Dedifferentiated amniotic fluid mesenchymal stem cell (primary cell): ENCODE measurements at regions not wholly inside any gene's neighbourhood (a gene's known extent, or its start where the extent isn't known, plus 50 kb on each side); places are given as distances from the start of the nearest gene placed in this dataset.

ENCODE experiments used
- DNase-seq: peaks from one replicate; pipeline ENCODE4 v3.0.0-alpha.2; 2016; ENCODE audit errors: extremely low spot score

GRCh38 chr2:8615252-8615575 lies 66.6 kb upstream of the ID2 start:
- DNase-seq: no peak

- DNase-seq: no peak
Measured at GRCh38 chr2:8615576-8616281, 66.1 kb upstream of the ID2 start.

GRCh38 chr2:8617048-8617447 lies 64.8 kb upstream of the ID2 start:
- no peak for DNase-seq

GRCh38 chr2:8617590-8617989 lies 64.3 kb upstream of the ID2 start:
- DNase-seq: no peak

- DNase-seq: no peak
Measured at GRCh38 chr2:8619071-8619470, 62.8 kb upstream of the ID2 start.

GRCh38 chr2:8620611-8621382 lies 61.1 kb upstream of the ID2 start:
- DNase-seq: no peak

GRCh38 chr2:8622199-8622911 lies 59.5 kb upstream of the ID2 start:
- no peak for DNase-seq

GRCh38 chr2:8622924-8623465 lies 58.9 kb upstream of the ID2 start:
- no peak for DNase-seq

- no peak for DNase-seq
Measured at GRCh38 chr2:8623576-8623957, 58.3 kb upstream of the ID2 start.

GRCh38 chr2:8623958-8624591 lies 57.8 kb upstream of the ID2 start:
- no peak for DNase-seq

GRCh38 chr2:8624855-8625398 lies 56.9 kb upstream of the ID2 start:
- DNase-seq: no peak

GRCh38 chr2:8625399-8626300 lies 56.2 kb upstream of the ID2 start:
- DNase-seq: no peak

GRCh38 chr2:8626572-8626971 lies 55.3 kb upstream of the ID2 start:
- DNase-seq: no peak

- no peak for DNase-seq
Measured at GRCh38 chr2:8627019-8627691, 54.7 kb upstream of the ID2 start.

GRCh38 chr2:8627692-8628085 lies 54.2 kb upstream of the ID2 start:
- no peak for DNase-seq

GRCh38 chr2:8628179-8628865 lies 53.5 kb upstream of the ID2 start:
- no peak for DNase-seq

- DNase-seq: no peak
Measured at GRCh38 chr2:8628866-8629209, 53.0 kb upstream of the ID2 start.

GRCh38 chr2:8629402-8629801 lies 52.5 kb upstream of the ID2 start:
- no peak for DNase-seq

GRCh38 chr2:8630676-8631464 lies 51.0 kb upstream of the ID2 start:
- no peak for DNase-seq
